RWPE1 (cell line): ENCODE measurements at regions not wholly inside any gene's neighbourhood (a gene's known extent, or its start where the extent isn't known, plus 50 kb on each side); places are given as distances from the start of the nearest gene placed in this dataset.
A peak's percentile ranks its signal among the peaks of the same experiment; 100 is the strongest.

Experiments
- CTCF ChIA-PET: fragments of 350-600 bp; sonication (Branson Sonifier 250); formaldehyde crosslinking; extraction: SDS; loops from one replicate; lab custom pipeline; 2021; lab: Yijun Ruan, JAX
- POLR2A ChIA-PET: fragments of 400-600 bp; formaldehyde crosslinking; extraction: SDS; loops from one replicate; lab custom pipeline; 2020; ENCODE audit warnings: antibody characterized with exemption; ENCODE audit not compliant: low non-redundant PET; lab: Yijun Ruan, JAX
- DNase-seq: peaks from one replicate; pipeline ENCODE4 v3.0.0; 2012; ENCODE audit warnings: low spot score
- H3K27ac ChIP-seq: fragments of 450-650 bp; 2 replicates; pipeline ENCODE4 v1.5.1; 2017
- TF ChIP-seq, protein P1 (sequence below): fragments of 450-650 bp; conservative IDR thresholded peaks from 2 replicates; pipeline ENCODE4 v1.5.1; 2017; ENCODE audit warnings: low read depth, mild to moderate bottlenecking

DNA sequence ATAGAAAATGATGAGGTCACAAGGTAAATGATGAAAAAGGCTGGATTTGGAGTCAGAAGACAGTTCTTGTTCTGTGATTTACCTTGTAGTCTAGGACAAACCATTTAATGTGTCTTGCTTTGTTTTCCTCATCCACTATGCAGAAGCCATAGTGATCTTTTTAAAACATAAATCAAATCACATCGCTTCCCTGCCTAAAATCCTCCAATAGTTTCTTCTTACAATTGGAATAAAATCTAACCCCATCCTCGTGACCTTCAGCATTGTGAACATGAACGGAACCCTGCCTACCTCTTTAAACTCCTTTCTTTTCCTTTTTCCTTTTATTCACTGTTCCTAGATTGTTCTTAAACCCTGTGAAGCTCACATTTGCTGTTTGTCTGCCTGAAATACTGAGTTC lies 204.9 kb upstream of the SAMSN1 start:
- POLR2A ChIA-PET = no interaction called here
- TF ChIP-seq, protein P1, sequence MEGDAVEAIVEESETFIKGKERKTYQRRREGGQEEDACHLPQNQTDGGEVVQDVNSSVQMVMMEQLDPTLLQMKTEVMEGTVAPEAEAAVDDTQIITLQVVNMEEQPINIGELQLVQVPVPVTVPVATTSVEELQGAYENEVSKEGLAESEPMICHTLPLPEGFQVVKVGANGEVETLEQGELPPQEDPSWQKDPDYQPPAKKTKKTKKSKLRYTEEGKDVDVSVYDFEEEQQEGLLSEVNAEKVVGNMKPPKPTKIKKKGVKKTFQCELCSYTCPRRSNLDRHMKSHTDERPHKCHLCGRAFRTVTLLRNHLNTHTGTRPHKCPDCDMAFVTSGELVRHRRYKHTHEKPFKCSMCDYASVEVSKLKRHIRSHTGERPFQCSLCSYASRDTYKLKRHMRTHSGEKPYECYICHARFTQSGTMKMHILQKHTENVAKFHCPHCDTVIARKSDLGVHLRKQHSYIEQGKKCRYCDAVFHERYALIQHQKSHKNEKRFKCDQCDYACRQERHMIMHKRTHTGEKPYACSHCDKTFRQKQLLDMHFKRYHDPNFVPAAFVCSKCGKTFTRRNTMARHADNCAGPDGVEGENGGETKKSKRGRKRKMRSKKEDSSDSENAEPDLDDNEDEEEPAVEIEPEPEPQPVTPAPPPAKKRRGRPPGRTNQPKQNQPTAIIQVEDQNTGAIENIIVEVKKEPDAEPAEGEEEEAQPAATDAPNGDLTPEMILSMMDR = no peak
- CTCF ChIA-PET = interaction anchor here (0.7 kb wide), 1 partner anchor 13 kb away, joined by 3 read pairs; no protein-coding TSS in a partner anchor
- no peak for DNase-seq
- no peak overlapping the region for H3K27ac ChIP-seq

DNA sequence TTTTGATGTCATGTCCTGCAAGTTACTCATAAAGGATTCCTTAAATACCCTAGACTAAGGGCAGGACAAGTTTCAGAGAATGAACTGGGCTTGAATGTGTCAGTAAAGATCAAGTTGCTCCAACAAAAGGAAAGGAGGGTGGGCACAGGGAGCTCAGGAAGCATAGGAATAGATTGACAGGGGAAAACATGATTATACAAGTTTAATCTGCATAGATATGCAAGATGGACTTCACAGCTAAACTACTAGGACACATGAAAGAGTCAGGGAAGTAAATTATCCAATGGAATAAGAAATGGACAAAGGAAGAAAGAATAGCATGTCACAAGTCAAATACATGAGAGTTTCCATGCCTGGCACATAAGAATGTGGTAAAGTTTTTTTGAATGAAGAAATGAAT lies 203.9 kb upstream of the SAMSN1 start:
- CTCF ChIA-PET = no interaction called here
- POLR2A ChIA-PET = no interaction called here

DNA sequence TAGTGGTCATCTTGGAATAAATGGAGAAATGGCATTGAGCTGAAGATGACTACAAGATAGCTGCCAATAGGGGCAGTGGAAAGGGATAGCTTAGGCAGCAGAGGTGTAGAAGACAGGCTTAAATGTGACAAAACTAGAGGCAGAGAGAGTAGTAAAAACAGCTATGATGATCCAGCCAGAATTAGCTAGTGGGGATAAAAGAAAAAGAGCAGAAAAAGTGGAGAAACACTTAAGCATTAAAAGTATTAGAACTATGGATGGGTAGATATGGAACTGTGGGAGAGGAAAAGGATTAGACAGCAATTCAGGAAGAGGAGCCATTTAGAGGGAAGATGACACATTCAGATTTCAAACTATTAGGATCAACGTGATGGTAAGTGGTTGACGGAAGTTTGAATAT lies 202.5 kb upstream of the SAMSN1 start:
- POLR2A ChIA-PET = no interaction called here
- CTCF ChIA-PET = no interaction called here
- H3K27ac ChIP-seq = no peak overlapping the region
- TF ChIP-seq, protein P1 = no peak
- DNase-seq = no peak

More for the DNA sequence above, 203.9 kb upstream of the SAMSN1 start:
- no peak overlapping the region for H3K27ac ChIP-seq
- DNase-seq = no peak
- TF ChIP-seq, protein P1 = no peak

DNA sequence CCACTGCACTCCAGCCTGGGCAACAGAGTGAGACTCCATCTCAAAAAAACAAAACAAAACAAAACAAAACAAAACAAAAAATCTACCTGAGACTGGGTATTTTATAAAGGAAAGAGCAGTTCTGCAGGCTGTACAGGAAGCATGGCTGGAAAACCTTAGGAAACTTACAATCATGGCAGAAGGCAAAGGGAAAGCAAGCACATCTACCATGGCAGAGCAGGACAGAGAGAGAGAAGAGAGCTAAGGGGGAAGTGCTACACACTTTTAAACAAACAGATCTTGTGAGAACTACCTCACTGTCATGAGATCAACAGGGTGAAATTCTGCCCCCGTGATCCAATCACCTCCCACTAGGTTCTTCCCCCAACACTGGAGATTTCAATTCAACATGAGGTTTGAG lies 198.3 kb upstream of the SAMSN1 start:
- no peak overlapping the region for H3K27ac ChIP-seq
- TF ChIP-seq, protein P1 = no peak
- POLR2A ChIA-PET = no interaction called here
- CTCF ChIA-PET = no interaction called here
- DNase-seq = no peak

DNA sequence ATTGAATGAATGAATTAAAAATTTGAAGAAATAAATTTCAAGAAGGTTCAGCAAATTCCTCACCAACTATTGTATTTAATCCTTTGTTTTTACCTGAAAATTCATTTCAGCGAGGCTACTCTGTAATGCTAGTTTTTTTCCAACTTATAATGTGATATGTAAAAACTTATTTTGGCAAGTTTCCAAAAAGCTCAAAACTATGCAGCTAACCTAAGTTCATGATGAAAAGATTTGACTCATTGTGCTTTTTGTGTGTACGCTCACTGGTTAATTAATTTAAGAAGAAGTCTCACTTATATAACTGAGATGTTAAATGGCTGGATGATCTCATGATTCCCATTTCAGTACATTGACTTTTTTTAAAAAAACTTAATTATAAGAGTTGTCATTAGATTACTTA lies 196.0 kb upstream of the SAMSN1 start:
- no peak for DNase-seq
- CTCF ChIA-PET = no interaction called here
- TF ChIP-seq, protein P1 = no peak
- POLR2A ChIA-PET = no interaction called here
- H3K27ac ChIP-seq = no peak overlapping the region

DNA sequence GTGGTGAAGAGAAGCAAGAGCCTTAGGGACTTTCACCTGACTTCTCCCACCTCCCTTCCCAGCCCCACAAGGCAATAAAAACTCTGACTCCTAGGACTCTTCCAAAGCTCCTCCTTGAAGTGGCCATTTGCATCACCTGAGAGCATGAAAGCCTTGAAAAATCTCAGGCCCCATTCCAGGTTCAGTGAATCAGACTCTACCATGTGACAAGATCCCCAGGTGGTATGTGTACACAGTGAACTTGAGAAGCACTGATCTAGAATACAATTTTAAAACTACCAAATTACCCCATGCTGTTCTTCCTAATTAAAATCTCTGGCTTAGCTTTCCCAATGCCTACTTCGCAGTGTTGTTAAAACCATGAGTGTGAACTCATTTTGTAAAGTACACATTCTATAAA lies 195.1 kb upstream of the SAMSN1 start:
- DNase-seq = peak; percentile 22
- CTCF ChIA-PET = no interaction called here
- no peak overlapping the region for H3K27ac ChIP-seq
- POLR2A ChIA-PET = no interaction called here
- TF ChIP-seq, protein P1 = no peak

DNA sequence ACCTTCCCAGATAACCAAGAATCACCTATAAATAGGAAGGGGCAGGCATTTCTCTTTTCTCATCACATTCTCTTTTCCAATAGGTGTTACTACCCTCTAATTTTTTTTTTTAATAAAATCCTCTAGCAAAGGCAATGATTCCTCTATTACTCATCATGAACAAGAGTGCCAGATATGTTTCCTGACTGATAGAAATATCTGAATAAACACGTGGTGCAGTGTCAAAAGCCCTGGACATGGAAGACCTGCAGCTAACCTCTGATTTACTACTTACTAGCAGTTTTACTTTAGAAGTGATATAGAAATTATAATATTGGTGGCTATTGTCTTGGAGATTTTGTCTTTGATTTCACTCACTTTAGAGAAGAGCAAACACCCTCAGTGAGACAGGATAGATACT lies 194.6 kb upstream of the SAMSN1 start:
- H3K27ac ChIP-seq = no peak overlapping the region
- CTCF ChIA-PET = no interaction called here
- TF ChIP-seq, protein P1 = no peak
- POLR2A ChIA-PET = no interaction called here
- DNase-seq = peak; percentile 26
